ENCODE measurements at regions not wholly inside any gene's neighbourhood (a gene's known extent, or its start where the extent isn't known, plus 50 kb on each side); places are given as distances from the start of the nearest gene placed in this dataset.
"Not testable (repeated sequence)": the region's sequence is repeated elsewhere in the genome, so short reads cannot be mapped to it uniquely, and the experiment has no call there.

- no peak for FAIRE-seq
Measured at GRCh38 chr13:111413407-111414187, 93.2 kb downstream of the TEX29 start.

- no peak for FAIRE-seq
Measured at GRCh38 chr13:111414341-111414740, 93.9 kb downstream of the TEX29 start.

GRCh38 chr13:111415246-111415645, 94.8 kb downstream of the TEX29 start:
- FAIRE-seq = no peak

GRCh38 chr13:111415765-111416164, 95.3 kb downstream of the TEX29 start:
- FAIRE-seq = peak; percentile 41

- FAIRE-seq = no peak
Measured at GRCh38 chr13:111418101-111418500, 97.7 kb downstream of the TEX29 start.

GRCh38 chr13:111420113-111420876, 99.9 kb downstream of the TEX29 start:
- no peak for FAIRE-seq

GRCh38 chr13:111421216-111421615, 100.8 kb downstream of the TEX29 start:
- no peak for FAIRE-seq

GRCh38 chr13:111422348-111422747, 101.9 kb downstream of the TEX29 start:
- FAIRE-seq = no peak

- no peak for FAIRE-seq
Measured at GRCh38 chr13:111423168-111423785, 102.8 kb downstream of the TEX29 start.

- FAIRE-seq = no peak
Measured at GRCh38 chr13:111424134-111424533, 103.7 kb downstream of the TEX29 start.

- FAIRE-seq = no peak
Measured at GRCh38 chr13:111425326-111425725, 104.9 kb downstream of the TEX29 start.

- no peak for FAIRE-seq
Measured at GRCh38 chr13:111429064-111429558, 108.7 kb downstream of the TEX29 start.

- FAIRE-seq = no peak
Measured at GRCh38 chr13:111431206-111431605, 110.8 kb downstream of the TEX29 start.

GRCh38 chr13:111434578-111435159, 114.2 kb downstream of the TEX29 start:
- FAIRE-seq = no peak

- FAIRE-seq = no peak
Measured at GRCh38 chr13:111436446-111436845, 116.0 kb downstream of the TEX29 start.

- no peak for FAIRE-seq
Measured at GRCh38 chr13:111437417-111437816, 117.0 kb downstream of the TEX29 start.

GRCh38 chr13:111437856-111438547, 117.6 kb downstream of the TEX29 start:
- FAIRE-seq = no peak

- FAIRE-seq = not testable (repeated sequence)
Measured at GRCh38 chr13:111440492-111440891, 120.0 kb downstream of the TEX29 start.

GRCh38 chr13:111443981-111444380, 123.5 kb downstream of the TEX29 start:
- FAIRE-seq = no peak

GRCh38 chr13:111448504-111448903, 128.1 kb downstream of the TEX29 start:
- FAIRE-seq = no peak

GRCh38 chr13:111449041-111449440, 128.6 kb downstream of the TEX29 start:
- FAIRE-seq = no peak

GRCh38 chr13:111451402-111451801, 131.0 kb downstream of the TEX29 start:
- no peak for FAIRE-seq

All from G401.6 (cell line).